GM21786 (cell line): ENCODE measurements at regions not wholly inside any gene's neighbourhood (a gene's known extent, or its start where the extent isn't known, plus 50 kb on each side); places are given as distances from the start of the nearest gene placed in this dataset.

Source experiments
- ATAC-seq: cut with Tn5 transposase; IDR thresholded peaks from one replicate; pipeline ENCODE4 v1.9.1; 2021; ENCODE audit not compliant: unreplicated experiment

DNA sequence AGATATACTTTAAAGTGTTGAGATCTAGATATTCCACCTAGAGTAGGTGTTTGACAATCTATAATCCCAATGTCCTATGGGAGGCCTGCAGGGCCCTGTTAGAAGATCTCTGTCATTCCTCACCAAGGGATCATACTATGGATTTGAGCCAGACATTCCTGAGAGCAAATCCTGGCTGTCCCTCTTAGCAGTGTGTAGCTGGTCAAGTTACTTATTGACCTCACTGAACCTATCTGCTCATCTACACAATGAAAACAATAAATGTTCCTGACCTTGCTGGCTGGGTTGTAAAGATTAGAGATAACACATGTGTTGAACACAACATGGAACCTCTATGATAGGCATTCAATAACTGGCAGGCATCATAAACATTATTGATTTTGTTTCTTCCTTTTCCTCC, 265.6 kb upstream of the ATP11B start:
- ATAC-seq = no peak

DNA sequence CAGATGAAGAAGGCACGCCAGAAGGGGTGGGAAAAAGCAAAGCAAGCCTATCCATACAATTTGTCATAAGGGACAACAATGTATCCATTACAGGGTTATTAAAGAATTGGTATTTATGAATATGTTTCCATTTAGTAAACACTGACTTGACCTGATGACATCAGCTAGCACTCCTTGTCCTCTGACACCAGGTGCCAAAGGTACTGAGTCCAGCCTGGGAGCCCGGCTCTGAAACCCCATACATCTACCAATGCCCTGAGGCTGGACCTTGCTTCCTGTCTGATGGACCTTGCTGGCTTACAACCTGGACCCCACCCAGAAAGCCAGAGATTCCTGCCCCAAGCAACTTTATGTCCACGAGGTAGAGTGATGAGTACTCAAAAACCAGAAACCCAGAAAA, 263.0 kb upstream of the ATP11B start:
- ATAC-seq = no peak

DNA sequence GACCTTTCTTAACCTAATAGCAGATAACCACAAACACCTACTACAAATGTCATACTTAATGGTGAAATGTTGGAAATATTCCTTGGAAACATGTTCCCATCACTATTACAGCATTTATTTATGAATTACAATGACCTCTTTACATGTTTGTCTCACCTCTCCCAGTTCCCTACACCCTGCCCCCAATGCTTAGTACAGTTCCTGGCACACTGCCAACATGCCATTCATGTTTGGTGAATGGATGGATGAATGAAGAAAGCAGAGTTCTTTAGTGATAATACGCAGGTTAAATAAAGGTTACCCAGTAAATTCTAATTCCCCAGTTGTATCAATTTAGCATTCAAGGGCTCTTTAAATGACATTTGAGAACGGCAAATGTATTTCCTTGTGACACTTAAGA, 259.9 kb upstream of the ATP11B start:
- ATAC-seq = no peak

DNA sequence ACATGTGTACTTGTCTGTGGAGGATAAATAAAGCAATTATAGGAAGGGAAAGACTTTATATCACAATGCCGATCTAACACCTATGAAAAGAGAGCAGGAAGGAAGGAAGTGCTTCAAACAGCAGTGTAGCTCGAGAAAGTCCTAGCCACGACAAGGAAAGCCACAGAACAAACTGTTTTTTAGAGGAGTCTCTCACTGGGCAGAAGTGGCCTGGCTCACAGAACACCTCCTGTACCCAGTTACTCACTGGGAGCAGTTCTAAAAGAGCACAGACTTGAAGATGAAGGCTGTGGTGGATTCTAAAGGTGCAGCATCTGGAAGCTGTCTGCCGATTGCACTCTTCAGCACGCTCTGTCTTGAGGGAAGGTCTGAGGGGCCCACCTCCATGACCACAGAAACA, 248.8 kb upstream of the ATP11B start:
- ATAC-seq = no peak

DNA sequence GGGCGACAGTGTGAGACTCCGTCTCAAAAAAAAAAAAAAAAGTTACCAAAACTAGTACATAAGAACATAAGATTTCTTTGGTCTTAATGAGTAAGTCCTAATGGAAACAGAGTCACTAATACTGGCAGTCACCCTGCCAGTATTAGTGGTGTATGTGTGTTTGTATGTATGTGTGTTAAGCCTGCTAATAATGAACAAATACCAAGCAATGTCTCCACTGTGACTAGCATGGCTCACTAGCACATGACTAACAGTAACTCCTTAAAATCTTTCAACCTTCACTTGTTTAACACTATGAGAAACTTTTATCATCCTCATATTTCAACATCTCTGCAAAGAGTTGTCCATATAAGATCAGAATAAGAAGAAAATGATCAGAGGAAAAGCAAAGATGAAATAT, 231.0 kb upstream of the ATP11B start:
- ATAC-seq = no peak

DNA sequence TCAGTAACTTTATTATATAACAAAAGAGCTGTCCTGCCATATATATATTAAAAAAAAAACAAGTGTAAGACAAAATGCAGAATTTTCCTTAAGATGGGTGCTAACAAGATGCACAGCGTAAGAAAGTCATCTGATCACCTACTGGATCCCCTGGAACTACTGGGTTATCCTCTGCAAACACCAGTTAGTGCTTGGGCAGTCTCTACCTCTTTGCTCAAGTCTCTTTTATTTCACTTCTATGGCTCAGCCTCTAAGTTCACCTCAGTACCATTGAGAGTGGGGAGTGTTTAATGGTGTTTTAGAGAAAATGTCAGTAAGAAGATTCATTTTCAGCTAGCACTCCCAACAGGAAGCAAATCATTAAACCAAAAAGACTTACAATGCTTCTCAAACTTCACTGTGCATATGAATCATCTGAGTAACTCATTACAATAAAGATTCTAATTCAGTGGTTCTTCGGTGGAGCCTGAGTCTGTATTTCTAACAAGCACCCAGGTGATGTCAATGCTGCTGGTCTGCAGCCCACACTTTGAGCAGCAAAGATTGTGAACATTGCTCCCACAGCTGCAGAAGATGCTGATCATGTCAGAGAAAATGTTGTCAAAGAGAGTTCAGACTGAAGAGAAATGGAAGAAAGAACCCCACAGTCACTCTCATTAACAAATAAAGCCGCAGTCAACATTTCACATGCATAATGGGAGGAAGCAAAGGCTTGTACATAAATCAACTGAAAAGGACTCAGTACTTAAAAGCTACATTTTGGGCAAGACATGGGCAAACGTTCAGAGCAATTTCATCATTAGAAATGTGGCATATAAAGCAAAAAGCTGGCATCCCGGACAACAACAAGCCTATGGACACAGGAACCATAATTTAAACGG, 227.1 kb upstream of the ATP11B start:
- ATAC-seq = no peak

DNA sequence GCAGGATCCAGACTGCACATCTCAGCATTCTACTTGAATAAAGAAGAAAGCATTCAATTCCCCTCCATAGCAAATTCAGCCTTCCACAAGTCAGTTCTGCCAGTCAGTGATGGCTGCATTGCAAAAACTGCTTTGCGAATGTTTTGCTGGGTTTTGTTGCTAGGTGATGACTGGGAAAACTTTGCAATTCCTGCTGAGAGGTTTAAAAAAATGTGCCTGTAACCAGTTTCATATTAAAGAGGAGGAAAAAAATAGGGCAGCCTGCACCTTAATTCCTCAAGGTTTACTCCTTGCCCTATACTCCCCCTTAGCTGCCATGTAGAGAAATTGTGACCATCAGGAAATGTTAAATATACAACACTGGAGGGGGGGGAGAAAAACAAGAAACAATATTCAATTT, 225.6 kb upstream of the ATP11B start:
- no peak for ATAC-seq

DNA sequence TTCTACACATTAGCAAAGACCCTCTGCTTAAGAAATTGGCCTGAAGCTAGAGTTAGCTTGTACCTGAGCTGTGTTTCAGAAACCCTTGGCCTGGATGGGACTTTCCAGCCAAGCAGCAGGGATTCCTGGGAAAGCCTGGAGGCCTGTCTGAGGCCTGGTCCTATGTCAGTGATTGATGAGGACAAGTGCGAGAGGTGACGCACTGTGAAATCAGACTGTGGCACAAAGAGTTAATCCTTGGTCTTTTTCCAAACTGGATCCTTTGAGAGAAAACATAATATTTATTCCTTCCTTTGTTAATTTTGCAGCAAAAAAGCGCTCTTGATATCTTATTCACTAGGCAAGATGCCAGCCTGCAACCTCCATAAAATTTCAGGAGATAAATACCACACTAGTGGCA, 225.0 kb upstream of the ATP11B start:
- ATAC-seq = no peak

DNA sequence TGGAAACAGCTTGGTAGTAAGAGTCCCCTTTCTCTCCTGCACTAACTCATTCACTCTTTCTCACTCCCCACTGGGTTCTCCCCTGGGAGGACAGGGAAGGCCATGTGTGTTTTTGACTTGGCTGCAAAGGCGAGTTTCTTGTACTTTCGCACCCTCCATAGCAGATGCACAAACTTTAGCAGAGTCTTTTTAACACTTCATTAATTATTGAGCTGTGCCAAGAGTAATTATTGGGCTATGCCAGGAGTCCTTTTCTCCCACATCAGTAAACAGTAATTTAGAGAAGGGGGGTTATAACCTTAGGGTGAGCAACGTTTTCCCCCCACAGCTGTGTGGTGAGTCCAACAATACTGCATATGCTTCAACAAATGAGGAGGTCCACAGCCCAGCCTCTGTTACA, 224.4 kb upstream of the ATP11B start:
- ATAC-seq = no peak

DNA sequence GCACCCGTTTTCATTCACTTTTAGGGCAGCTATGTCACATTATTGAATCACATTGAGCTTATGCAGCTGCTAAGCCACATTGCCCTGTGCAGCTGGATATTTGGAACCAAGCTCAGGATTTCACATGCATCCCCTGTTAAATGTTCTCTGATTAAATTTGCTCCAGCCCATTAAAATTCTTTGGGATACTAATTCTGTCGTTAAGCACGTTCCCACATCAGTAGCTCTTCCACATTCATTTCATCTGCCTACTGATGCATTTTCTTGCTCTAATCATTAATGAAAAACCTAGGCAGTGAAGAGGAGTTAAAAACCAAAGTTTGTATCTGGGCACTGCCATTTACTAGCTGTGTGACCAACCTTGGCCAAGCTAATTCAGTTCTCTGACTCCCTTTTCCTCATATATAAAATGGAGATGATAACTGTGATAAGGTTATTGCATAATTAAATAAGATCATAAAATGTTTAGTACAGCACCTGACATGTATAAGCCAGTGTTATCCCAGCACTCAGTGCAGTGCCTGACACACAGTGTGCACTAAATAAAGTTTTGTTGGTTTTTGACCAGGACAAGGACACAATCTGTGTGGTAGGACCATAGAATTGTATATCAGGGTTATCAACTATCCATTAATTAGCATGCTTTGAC, 222.2 kb upstream of the ATP11B start:
- no peak for ATAC-seq

DNA sequence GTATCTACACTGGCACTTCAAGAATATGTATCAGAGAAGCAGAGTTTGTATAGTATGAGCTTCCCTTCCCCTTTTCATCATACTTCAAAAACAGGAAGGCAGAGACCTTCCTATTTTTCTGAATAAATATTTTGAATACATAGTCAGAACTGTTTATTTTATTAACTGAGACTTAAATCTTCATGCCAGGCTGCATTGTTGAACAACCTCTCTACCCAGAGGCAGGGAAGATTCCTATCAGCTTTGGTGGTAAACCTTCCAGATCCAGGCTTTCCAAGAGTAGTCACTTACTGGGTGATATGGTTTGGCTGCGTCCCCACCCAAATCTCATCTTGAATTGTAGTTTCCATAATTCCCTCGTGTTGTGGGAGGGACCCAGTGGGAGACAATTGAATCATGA, 217.4 kb upstream of the ATP11B start:
- no peak for ATAC-seq

DNA sequence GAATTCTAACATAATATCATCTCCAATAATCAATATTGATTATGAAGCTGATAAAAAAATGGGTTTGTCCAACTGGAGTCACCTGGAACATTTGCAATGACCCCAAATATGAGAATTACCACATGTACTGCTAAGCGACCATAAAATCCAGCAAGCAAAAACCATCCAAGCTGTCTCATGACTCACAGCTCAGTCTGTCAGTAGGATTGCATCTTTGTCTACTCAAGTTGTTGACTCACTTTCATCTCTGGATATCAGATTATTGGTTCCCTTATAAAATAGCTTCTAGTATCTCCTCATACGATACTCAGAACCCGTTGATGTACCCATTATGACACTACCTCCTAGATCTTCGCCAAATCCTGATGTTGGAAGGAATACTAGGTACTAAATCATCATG, 209.8 kb upstream of the ATP11B start:
- ATAC-seq = no peak

DNA sequence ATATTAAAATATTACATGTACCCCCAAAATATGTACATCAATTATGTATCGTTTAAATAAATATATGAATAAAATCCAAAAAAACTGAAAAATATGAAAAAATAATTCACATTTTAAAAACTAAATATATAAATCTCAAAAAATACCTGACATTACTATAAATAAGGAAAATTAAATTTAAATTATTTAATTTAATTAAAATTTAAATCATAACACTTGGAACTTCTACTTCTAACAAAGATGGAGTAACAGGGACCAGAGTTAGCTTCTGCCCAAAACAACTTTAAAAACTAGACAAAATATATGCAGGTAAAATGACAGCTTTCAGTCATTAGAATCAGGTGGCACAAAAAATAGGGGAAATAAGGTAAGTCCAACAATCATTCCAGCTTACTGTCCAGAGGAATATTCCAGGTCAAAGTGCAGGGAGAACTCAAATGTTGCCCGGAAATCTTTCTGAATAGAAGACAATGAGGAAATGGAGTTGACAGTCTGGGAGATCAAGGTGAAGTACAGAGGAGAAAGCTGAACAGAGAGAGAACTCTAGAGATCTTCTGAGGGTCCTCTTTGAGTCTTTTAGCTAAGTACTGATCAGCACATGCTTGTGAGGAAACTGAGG, 207.7 kb upstream of the ATP11B start:
- no peak for ATAC-seq

DNA sequence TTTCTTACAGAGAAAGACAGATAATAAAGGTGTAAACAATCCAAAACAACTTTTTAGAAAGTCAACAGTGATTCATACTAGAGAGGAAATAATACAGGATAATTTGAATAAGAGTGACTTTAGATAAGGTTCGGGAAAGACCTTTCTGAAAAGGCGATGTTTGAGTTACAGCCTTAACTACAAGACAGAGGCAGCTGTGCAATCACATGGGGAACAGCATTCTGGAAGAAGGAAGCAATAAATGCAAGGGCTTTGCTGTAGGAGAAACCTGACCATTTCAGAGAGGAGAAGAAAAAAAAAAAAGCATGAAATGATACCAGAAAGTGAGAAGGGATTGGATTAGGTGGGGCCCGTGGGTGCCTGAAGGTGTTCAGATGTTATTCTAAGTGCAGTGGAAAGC, 200.6 kb upstream of the ATP11B start:
- no peak for ATAC-seq

DNA sequence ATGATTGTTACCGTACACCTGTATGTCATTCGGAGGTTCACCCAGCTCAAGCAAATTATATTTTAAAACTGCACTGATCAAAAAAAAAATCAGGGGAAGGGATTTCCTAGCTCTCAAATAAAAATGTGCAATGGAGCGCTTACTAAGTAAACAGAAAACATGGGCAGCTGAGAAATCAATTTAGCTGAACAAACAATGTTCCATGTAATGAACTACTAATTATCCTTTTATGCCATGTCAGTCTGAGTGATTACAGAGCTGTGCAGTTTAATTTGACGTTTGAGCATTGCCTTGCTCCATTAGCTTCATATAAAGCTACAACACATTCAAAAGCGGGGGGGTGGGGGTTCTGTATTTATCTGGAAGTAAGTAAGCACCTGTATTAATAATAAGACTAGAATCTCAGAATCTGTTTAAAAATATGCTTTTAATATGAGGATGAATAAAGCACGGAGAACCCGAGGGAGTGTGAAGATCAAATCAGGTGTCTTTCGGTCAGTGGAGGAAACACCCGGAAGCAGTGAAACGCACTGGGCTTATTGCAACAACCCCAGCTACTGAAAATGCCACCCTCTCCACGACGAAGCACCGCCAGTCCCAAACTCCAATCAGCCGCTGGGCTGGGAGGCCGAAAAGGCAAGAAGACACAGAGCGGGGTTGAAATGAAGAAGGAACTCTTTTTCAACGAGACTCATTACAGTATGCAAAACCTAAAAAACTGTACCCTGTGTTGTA, 196.5 kb upstream of the ATP11B start:
- ATAC-seq = no peak

DNA sequence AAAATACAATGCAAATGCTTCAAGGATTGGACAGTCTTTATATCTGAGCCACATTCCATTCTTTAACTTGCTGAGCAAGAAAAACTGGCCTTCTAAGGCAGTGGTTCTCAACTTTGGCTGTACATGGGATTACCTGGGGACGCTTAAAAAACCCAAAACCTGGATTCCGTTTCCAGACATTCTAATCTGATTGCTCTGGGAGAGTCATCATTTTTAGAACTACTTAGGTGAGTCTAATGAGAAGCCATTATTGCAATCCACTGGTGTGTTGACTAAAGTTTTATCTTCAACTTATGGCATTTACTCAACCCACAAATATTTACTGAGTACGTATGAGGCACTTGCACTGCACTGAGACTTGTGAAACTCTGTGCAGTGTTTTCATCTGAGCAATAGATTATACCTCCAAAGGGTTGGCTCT, 195.7 kb upstream of the ATP11B start:
- ATAC-seq = no peak

DNA sequence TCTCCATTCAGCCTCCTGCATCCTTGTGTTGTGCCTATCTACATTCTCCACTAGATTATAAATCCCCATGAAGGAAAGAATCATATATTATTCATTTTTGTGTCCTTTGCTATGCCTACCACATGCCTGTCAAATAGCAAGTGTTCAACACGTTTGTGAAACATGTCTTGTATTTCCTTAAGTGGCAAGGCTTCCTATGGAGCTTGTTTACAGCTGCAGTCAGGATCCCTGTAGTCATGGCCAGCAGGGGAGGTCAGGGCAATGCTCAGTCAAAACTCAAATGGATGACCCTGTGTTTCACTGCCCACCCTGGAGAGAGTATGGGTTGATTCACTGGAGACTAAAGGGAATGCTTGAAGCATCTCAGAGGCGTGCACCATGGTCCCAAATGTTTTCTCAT, 191.7 kb upstream of the ATP11B start:
- ATAC-seq = no peak

DNA sequence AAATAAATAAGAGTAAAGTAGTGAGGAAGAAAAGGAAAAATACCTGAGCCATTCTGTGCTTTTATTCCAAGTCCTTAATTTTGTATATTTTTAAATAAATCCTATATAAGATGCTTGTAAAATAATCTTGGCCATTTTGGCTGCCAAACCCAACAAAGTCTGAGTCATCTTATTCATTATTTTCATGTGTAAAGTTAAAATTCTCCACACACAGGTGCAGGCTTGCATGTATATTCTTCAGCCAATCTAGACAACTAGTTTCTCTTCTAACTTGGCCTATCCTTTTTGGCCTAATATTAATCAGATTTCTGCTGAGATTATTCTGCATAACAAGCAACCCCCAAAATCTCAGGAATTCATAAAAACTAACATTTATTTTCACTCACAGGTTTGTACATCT, 189.8 kb upstream of the ATP11B start:
- ATAC-seq = no peak

DNA sequence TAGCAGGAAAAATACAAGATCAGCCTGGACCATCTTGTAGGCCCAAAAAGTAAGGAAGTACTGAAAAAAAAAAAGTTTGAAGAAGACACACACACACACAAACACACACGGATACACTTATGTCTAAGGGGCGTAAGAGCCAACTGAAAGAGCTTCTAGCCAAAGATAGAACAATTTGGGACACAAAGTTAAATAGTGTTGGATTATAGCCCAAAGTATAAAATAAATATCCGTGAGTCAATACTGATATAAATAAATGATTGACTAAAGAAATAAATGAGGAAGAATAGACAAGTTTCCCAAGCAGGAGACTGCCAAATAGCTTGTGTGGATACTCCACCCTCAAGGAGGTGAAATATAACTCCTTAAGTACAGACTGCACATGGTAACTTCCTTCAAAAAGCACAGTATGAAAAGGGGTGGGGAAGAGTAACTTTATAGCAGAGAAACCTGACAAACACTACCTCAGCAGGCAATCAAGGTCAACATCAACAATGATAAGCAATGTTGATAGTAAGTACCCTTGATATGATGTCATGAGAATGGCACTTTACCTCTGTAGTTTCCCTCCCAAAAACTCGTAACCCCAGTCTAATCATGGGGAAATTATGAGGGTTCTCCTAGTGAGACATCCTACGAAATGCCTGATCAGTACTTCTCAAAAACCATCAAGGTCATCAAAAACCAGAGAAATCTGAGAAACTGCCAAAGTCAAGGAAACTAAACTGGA, 187.3 kb upstream of the ATP11B start:
- no peak for ATAC-seq

DNA sequence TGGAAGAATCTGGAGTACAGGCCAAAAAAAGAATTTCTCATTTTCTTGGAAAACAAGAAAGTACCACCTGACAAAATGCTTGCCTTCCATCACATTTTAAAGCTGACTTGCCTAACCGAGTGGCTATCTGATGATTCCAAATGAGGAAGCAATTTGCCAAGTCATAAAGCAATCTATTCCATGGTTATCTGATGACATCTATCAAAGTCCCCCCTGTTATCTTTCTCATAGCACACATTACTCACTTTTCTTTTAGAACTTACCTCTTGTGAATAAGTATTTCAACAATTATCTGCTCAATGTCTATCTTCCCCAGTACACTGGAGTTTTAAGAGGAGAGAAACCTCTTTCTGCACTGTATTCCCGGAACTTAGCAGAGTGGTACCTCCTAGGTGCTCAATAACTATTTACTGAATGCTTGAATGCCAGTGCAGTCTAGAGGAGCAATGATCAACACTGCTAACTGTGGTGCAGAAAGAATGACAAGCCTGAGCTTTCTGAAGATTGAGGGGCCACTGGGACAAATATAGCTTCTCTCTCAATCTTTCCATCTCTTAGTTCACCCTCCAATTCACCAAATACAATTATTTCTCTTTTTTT, 186.3 kb upstream of the ATP11B start:
- no peak for ATAC-seq

DNA sequence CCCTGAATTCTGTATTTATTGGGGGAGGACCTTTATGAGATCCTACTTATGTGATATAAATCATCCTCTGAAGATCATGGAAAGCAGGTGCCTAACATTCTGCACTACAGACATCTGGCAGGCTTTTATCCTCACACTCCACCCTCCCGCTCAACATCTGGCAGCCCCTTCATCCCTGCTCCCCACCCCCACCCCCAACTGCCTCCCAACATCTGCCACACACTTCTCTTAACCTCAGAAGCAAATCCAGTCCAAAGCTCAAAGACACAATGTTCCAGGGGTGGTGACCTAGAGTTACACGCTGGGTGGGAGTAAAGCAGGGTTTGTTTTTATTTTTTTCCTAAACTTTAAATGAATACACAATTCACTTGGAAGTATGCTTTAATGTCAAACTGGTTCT, 184.5 kb upstream of the ATP11B start:
- ATAC-seq = no peak
